CD8-positive, alpha-beta memory T cell (primary cell): ENCODE measurements at regions not wholly inside any gene's neighbourhood (a gene's known extent, or its start where the extent isn't known, plus 50 kb on each side); places are given as distances from the start of the nearest gene placed in this dataset.

Experiments used
- CTCF ChIA-PET: fragments of 350-600 bp; sonication (Branson Sonifier 250); formaldehyde crosslinking; loops from one replicate; lab custom pipeline; 2021; ENCODE audit warnings: antibody characterized with exemption; lab: Charles Lee
- POLR2A ChIA-PET: fragments of 350-600 bp; sonication (Branson Sonifier 250); formaldehyde crosslinking; loops from one replicate; lab custom pipeline; 2021; ENCODE audit warnings: antibody characterized with exemption; lab: Charles Lee
- DNase-seq, 5 donors: peaks; one replicate each; pipeline versions ENCODE4 v3.0.0 to v3.0.0-alpha.2; 2020 to 2022; ENCODE audit warnings: mixed read lengths in 1 of 5
- H3K27ac ChIP-seq: one replicate; pipeline ENCODE4 v1.7.0; 2013; ENCODE audit warnings: low read depth, mild to moderate bottlenecking, low read length, moderate library complexity
- H3K27me3 ChIP-seq: 2 replicates; pipeline ENCODE4 v1.7.0; 2013; ENCODE audit warnings: low read length, mild to moderate bottlenecking; ENCODE audit not compliant: insufficient read depth, poor library complexity, severe bottlenecking
- H3K36me3 ChIP-seq: 2 replicates; pipeline ENCODE4 v1.7.0; 2013; ENCODE audit warnings: mild to moderate bottlenecking, low read length, moderate library complexity; ENCODE audit not compliant: insufficient read depth
- H3K4me1 ChIP-seq: 2 replicates; pipeline ENCODE4 v1.7.0; 2013; ENCODE audit warnings: mild to moderate bottlenecking, low read length, moderate library complexity; ENCODE audit not compliant: insufficient read depth
- H3K4me3 ChIP-seq: 2 replicates; pipeline ENCODE4 v1.7.0; 2013; ENCODE audit warnings: mild to moderate bottlenecking, low read length
- H3K9me3 ChIP-seq: 2 replicates; pipeline ENCODE4 v1.7.0; 2013; ENCODE audit warnings: mild to moderate bottlenecking, low read length
- H3K27ac Mint-ChIP-seq, 8 donors: one replicate each; pipeline ENCODE4 v1.8.0; 2020 to 2021; ENCODE audit warnings: mixed read lengths in 8 of 8, mild to moderate bottlenecking in 6 of 8, inconsistent platforms in 3 of 8, moderate library complexity in 3 of 8
- H3K27me3 Mint-ChIP-seq, 2 donors: one replicate each; pipeline ENCODE4 v1.8.0; 2020 to 2021; ENCODE audit warnings: mixed read lengths in 2 of 2, mild to moderate bottlenecking in 1 of 2, moderate library complexity in 1 of 2
- H3K36me3 Mint-ChIP-seq, 3 donors: one replicate each; pipeline ENCODE4 v1.8.0; 2020 to 2021; ENCODE audit warnings: mixed read lengths in 3 of 3, inconsistent platforms in 1 of 3, mild to moderate bottlenecking in 1 of 3
- H3K4me1 Mint-ChIP-seq, 3 donors: one replicate each; pipeline ENCODE4 v1.8.0; 2020 to 2021; ENCODE audit warnings: mixed read lengths in 3 of 3, inconsistent platforms in 1 of 3, mild to moderate bottlenecking in 1 of 3
- H3K4me3 Mint-ChIP-seq, 7 donors: one replicate each; pipeline ENCODE4 v1.8.0; 2020 to 2021; ENCODE audit warnings: mixed read lengths in 7 of 7, mild to moderate bottlenecking in 6 of 7, moderate library complexity in 4 of 7, inconsistent platforms in 2 of 7
- H3K9me3 Mint-ChIP-seq, 5 donors: one replicate each; pipeline ENCODE4 v1.8.0; 2020 to 2022; ENCODE audit warnings: mixed read lengths in 5 of 5, mild to moderate bottlenecking in 3 of 5, moderate library complexity in 2 of 5, inconsistent platforms in 1 of 5

DNA sequence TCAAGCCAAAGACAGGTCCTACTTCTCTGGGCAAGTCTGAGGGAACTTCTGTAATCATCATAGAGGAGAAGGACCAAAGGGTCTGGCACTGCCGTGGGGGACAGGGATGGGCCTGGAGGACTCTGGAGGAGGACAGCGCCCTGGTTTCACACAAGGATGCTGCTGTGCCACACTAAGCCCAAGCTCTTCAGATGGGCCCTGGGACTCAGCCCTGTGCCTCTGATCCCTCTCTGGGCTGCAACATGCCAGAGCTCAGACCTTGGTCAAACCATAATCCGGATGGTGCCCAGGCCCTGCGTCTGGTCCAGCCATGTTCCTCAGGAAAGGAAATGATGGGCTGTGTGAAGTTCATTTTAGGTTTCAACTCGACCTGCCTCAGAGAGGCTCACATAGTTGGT is 222.0 kb upstream of the COPS8 start:
- Mint-ChIP-seq H3K36me3 (peaks cover 0 to 14% (median 0%) of the 10 kb centered on the region in 3 donors), H3K27me3 (peaks cover 4 to 7% of the 10 kb centered on the region in 2 donors), H3K4me1 (no peaks in the 10 kb centered on the region), H3K4me3 (no peak overlapping the region), H3K9me3 (peaks cover 0 to 6% (median 3%) of the 10 kb centered on the region in 5 donors), H3K27ac (no peak overlapping the region)
- no peak overlapping the region for H3K27ac ChIP-seq
- no peaks in the 10 kb centered on the region for H3K27me3 ChIP-seq
- no peaks in the 10 kb centered on the region for H3K36me3 ChIP-seq
- CTCF ChIA-PET, result no interaction called here
- no peak for DNase-seq
- no peaks in the 10 kb centered on the region for H3K4me1 ChIP-seq
- H3K4me3 ChIP-seq, result no peak overlapping the region
- no peaks in the 10 kb centered on the region for H3K9me3 ChIP-seq
- POLR2A ChIA-PET, result no interaction called here

DNA sequence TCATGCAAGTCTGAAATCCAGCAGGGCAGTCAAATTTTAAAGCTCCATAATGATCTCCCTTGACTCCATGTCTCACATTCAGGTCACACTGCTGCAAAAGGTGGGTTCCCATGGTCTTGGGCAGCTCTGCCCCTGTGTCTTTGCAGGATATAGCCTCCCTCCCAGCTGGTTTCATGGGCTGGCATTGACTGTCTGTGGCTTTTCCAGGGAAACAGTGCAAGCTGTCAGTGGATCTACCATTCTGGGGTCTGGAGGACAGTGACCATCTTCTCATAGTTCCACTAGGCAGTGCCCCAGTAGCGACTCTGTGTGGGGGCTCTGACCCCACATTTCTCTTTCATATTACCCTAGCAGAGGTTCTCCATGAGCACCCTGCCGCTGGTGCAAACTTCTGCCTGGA is 220.6 kb upstream of the COPS8 start:
- Mint-ChIP-seq H3K36me3 (peaks cover 0 to 14% (median 0%) of the 10 kb centered on the region in 3 donors), H3K4me1 (no peaks in the 10 kb centered on the region), H3K4me3 (no peak overlapping the region), H3K27ac (no peak overlapping the region), H3K27me3 (peaks cover 4 to 8% of the 10 kb centered on the region in 2 donors), H3K9me3 (peaks cover 0 to 6% (median 3%) of the 10 kb centered on the region in 5 donors)
- no peaks in the 10 kb centered on the region for H3K4me1 ChIP-seq
- no peak overlapping the region for H3K4me3 ChIP-seq
- no peak overlapping the region for H3K27ac ChIP-seq
- no peak for DNase-seq
- H3K27me3 ChIP-seq, result no peaks in the 10 kb centered on the region
- ChIA-PET POLR2A (no interaction called here), CTCF (no interaction called here)
- H3K36me3 ChIP-seq, result no peaks in the 10 kb centered on the region
- no peaks in the 10 kb centered on the region for H3K9me3 ChIP-seq

DNA sequence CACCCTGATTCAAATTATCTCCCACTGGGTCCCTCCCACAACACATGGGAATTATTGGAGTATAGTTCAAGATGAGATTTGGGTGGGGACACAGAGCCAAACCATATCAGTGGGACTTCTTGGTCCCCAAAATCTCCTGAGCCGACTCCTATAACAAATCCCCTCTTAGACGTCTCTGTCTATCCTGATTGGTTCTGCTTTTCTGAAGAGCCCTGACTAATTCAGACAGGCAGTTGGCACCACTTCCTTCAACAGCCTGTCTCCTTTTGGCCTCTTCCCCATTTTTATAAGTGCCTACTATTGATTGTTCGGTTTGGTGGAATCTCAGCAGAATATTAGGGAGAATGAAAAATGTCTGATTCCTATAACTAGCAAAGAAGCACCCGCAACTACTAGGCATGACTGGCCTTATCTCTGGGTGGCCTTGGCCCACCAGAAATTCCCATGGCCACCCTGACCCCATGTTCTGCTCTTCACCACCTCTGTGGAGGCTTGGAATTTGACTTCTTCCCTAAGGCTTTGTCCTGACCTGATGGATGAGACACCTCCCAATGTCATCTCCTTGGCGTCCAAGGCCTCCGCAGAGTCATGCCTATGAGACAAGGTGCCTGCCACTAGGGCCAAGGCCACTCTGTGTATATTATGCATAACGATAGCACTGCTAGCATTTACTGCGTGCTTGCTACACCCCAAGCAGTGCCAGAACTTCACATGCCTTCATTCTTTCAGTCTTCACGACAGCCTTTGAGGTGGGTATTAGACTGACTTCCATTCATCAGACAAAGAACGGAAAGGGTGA is 218.9 kb upstream of the COPS8 start:
- ChIA-PET POLR2A (no interaction called here), CTCF (no interaction called here)
- Mint-ChIP-seq H3K4me1 (peaks cover 0 to 8% (median 5%) of the 10 kb centered on the region in 3 donors), H3K36me3 (peaks cover 0 to 14% (median 0%) of the 10 kb centered on the region in 3 donors), H3K27me3 (peaks cover 4 to 8% of the 10 kb centered on the region in 2 donors), H3K9me3 (peaks cover 0 to 6% (median 3%) of the 10 kb centered on the region in 5 donors), H3K4me3 (peak overlapping the region in 1 of 7 donors; percentile 41), H3K27ac (no peak overlapping the region)
- Histone ChIP-seq H3K9me3 (no peaks in the 10 kb centered on the region), H3K27me3 (no peaks in the 10 kb centered on the region), H3K27ac (no peak overlapping the region), H3K36me3 (no peaks in the 10 kb centered on the region), H3K4me3 (no peak overlapping the region), H3K4me1 (no peaks in the 10 kb centered on the region)
- no peak for DNase-seq

DNA sequence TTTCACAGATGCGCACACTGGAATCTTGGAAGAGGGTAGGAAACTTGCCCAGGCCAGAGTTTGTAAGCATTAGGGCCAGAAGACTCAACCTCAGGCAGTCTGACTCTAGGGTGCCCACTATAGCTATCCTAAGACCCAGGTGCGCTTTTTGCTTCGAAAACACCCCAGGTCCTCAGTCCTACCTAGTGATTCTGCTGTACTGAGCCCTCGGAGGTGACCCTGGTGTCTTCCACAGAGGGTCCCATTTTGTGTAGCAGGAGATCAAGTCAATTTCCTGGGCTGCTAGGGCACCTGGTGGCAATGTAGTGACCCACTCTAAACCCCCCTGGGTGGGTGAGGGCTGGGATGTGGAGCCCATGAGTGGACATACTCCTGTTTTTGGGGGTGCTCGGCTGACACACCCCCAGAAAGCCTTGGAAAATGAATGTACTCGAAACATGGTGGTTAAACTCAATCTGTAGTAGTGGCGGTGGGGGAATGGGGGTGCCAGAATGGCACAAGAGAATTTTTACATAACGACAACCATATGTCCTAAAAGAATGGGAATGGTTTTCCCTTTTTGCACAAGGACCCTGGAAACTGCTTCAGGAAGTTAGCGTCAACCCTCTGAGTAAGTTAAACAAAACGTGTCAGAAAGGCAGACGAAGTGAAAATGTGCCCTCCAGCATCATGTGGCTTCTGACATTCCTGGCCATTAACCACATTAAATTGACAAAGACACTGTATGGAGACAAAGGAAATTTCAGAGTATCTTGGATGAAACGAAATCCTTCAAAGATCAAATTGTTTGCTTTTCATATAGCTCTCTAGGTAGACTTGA is 218.0 kb upstream of the COPS8 start:
- H3K27me3 ChIP-seq, result no peaks in the 10 kb centered on the region
- H3K27ac ChIP-seq, result no peak overlapping the region
- no peaks in the 10 kb centered on the region for H3K36me3 ChIP-seq
- H3K4me3 ChIP-seq, result no peak overlapping the region
- ChIA-PET CTCF (interaction anchor here (1.4 kb wide), 1 partner anchor 9 kb away, joined by 3 read pairs; no protein-coding TSS in a partner anchor), POLR2A (no interaction called here)
- Mint-ChIP-seq H3K9me3 (peaks cover 0 to 6% (median 3%) of the 10 kb centered on the region in 5 donors), H3K4me3 (no peak overlapping the region), H3K36me3 (peaks cover 0 to 14% (median 0%) of the 10 kb centered on the region in 3 donors), H3K27ac (peak overlapping the region in 1 of 8 donors; percentile 14), H3K4me1 (peaks cover 0 to 10% (median 6%) of the 10 kb centered on the region in 3 donors), H3K27me3 (peaks cover 4 to 8% of the 10 kb centered on the region in 2 donors)
- no peaks in the 10 kb centered on the region for H3K4me1 ChIP-seq
- DNase-seq, result no peak
- H3K9me3 ChIP-seq, result no peaks in the 10 kb centered on the region

DNA sequence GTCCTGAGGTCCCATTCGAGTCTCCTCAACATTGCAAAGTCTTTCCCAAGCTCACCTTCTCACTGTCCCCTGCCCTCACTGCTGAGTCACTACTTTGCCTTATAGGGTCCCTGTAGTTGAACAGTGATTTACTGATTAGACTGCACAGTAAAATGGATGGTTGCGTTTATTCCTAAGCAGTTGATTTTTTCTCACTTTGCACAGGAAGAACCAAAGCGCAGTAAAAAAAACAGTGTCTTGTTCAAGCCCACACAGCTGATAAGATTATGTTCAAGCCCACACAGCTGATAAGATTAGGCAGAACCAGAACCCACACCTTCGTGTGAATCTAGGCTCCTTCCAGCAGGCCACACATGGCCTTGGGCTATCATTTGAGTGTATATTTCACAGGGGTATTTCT is 215.3 kb upstream of the COPS8 start:
- DNase-seq, result no peak
- peaks cover 0 to 5% (median 0%) of the 10 kb centered on the region in 5 donors for H3K9me3 Mint-ChIP-seq
- Histone ChIP-seq H3K9me3 (no peaks in the 10 kb centered on the region), H3K27ac (no peak overlapping the region), H3K4me1 (no peaks in the 10 kb centered on the region), H3K4me3 (no peak overlapping the region), H3K27me3 (no peaks in the 10 kb centered on the region), H3K36me3 (no peaks in the 10 kb centered on the region)
- peaks cover 0 to 10% (median 6%) of the 10 kb centered on the region in 3 donors for H3K4me1 Mint-ChIP-seq
- POLR2A ChIA-PET, result no interaction called here
- peaks cover 6 to 8% of the 10 kb centered on the region in 2 donors for H3K27me3 Mint-ChIP-seq
- H3K4me3 Mint-ChIP-seq, result no peak overlapping the region
- H3K27ac Mint-ChIP-seq, result peak overlapping the region in 1 of 8 donors; percentile 37
- peaks cover 0 to 7% (median 0%) of the 10 kb centered on the region in 3 donors for H3K36me3 Mint-ChIP-seq
- CTCF ChIA-PET, result no interaction called here

DNA sequence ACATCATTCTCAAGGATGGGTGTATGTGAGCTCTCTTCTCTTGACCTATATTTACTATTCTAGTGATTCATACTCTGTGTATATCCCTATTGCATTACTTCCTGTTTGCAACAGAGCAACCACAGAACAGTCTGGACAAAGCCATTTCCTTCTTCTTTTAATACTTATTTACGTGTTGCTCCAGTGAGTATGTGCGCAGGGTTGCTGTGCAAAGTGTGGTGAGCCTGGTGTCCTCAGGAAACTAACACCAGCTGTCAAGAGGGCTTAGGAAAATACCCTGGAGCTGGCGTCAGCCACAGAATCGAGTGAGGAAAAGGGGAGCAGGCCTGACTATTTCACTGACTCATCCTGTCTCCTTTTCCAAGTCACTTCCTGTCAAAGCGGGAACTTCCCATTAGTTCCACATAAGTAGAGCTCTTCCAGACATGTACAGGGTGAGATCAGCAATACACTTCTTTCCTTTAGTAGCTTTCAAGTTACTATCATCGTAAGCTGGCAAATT is 214.1 kb upstream of the COPS8 start:
- Histone ChIP-seq H3K9me3 (no peaks in the 10 kb centered on the region), H3K4me3 (no peak overlapping the region), H3K27ac (no peak overlapping the region), H3K4me1 (no peaks in the 10 kb centered on the region), H3K36me3 (no peaks in the 10 kb centered on the region), H3K27me3 (no peaks in the 10 kb centered on the region)
- H3K4me1 Mint-ChIP-seq, result peaks cover 0 to 10% (median 6%) of the 10 kb centered on the region in 3 donors
- no peak for DNase-seq
- no peaks in the 10 kb centered on the region for H3K9me3 Mint-ChIP-seq
- ChIA-PET CTCF (no interaction called here), POLR2A (no interaction called here)
- H3K27me3 Mint-ChIP-seq, result peaks cover 5 to 11% of the 10 kb centered on the region in 2 donors
- no peaks in the 10 kb centered on the region for H3K36me3 Mint-ChIP-seq
- peak overlapping the region in 1 of 7 donors; percentile 2 for H3K4me3 Mint-ChIP-seq
- H3K27ac Mint-ChIP-seq, result peak overlapping the region in 1 of 8 donors; percentile 5

DNA sequence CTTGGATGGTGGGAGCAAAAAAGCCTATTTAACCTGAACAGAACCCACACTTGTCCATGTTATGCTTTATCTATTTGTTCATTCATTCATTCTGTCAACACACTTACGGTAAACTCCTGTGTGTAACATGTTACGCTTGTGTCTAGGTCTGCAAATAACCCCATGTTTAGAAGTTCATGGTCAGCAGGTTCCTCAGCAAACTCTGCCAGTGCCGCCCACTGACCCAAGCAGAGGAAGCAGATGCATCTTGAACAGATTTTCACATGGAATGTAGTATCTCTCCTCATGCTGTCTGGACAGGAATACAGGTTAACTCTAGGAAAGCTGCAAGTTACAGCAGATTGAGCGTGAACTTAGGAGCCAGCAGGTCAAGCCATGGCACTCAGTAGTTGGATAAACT is 213.7 kb upstream of the COPS8 start:
- peaks cover 0 to 10% (median 6%) of the 10 kb centered on the region in 3 donors for H3K4me1 Mint-ChIP-seq
- POLR2A ChIA-PET, result no interaction called here
- DNase-seq, result no peak
- H3K27ac Mint-ChIP-seq, result peak overlapping the region in 2 of 8 donors; percentile 5 to 44
- CTCF ChIA-PET, result no interaction called here
- H3K4me3 Mint-ChIP-seq, result no peak overlapping the region
- no peaks in the 10 kb centered on the region for H3K27me3 ChIP-seq
- peaks cover 5 to 11% of the 10 kb centered on the region in 2 donors for H3K27me3 Mint-ChIP-seq
- no peak overlapping the region for H3K27ac ChIP-seq
- H3K9me3 Mint-ChIP-seq, result no peaks in the 10 kb centered on the region
- no peaks in the 10 kb centered on the region for H3K36me3 Mint-ChIP-seq
- H3K4me1 ChIP-seq, result no peaks in the 10 kb centered on the region
- H3K9me3 ChIP-seq, result no peaks in the 10 kb centered on the region
- no peak overlapping the region for H3K4me3 ChIP-seq
- no peaks in the 10 kb centered on the region for H3K36me3 ChIP-seq

DNA sequence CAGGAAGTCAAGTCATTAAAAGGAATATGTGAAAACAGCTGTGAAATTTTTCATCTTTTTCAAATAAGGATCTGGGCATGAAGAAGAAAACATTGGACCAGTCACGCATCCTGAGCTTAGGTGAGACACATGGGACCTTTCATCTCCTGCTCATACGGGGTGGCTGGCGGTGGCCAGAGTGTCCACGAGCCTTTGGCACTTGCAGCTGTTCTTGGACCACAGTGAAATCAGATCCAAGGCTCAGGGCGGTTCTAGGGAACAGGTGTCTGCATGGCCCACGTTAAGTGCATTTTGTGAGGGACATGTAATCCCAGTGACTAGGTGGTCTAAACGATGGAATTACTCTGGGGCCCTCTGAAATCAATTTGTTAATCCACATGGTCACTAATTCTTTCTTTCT is 212.7 kb upstream of the COPS8 start:
- H3K9me3 Mint-ChIP-seq, result no peaks in the 10 kb centered on the region
- no peak overlapping the region for H3K4me3 ChIP-seq
- H3K36me3 Mint-ChIP-seq, result no peaks in the 10 kb centered on the region
- peaks cover 0 to 10% (median 6%) of the 10 kb centered on the region in 3 donors for H3K4me1 Mint-ChIP-seq
- no peaks in the 10 kb centered on the region for H3K27me3 ChIP-seq
- H3K27me3 Mint-ChIP-seq, result peaks cover 5 to 8% of the 10 kb centered on the region in 2 donors
- H3K36me3 ChIP-seq, result no peaks in the 10 kb centered on the region
- no peaks in the 10 kb centered on the region for H3K4me1 ChIP-seq
- H3K27ac ChIP-seq, result no peak overlapping the region
- no peaks in the 10 kb centered on the region for H3K9me3 ChIP-seq
- no peak overlapping the region for H3K4me3 Mint-ChIP-seq
- DNase-seq, result no peak
- H3K27ac Mint-ChIP-seq, result no peak overlapping the region
- ChIA-PET CTCF (no interaction called here), POLR2A (no interaction called here)
